Body of pancreas (tissue), 4 donors: ENCODE measurements at regions not wholly inside any gene's neighbourhood (a gene's known extent, or its start where the extent isn't known, plus 50 kb on each side); places are given as distances from the start of the nearest gene placed in this dataset.

Source experiments
- POLR2A ChIP-seq, 3 donors: fragments of 450-650 bp; IDR thresholded peaks; one replicate each; pipeline ENCODE4 v1.6.1; 2016; ENCODE audit warnings: antibody characterized with exemption in 3 of 3, mild to moderate bottlenecking in 2 of 3
- TF ChIP-seq, protein P1 (sequence below), 7 experiments: fragments of 450-650 bp in 4 of 7; fragments of 200-600 bp in 3 of 7; sonication (generic) in 3 of 7; IDR thresholded peaks; one replicate each; pipeline ENCODE4 v1.5.1; 2016 to 2019; ENCODE audit warnings: antibody characterized with exemption in 7 of 7

DNA sequence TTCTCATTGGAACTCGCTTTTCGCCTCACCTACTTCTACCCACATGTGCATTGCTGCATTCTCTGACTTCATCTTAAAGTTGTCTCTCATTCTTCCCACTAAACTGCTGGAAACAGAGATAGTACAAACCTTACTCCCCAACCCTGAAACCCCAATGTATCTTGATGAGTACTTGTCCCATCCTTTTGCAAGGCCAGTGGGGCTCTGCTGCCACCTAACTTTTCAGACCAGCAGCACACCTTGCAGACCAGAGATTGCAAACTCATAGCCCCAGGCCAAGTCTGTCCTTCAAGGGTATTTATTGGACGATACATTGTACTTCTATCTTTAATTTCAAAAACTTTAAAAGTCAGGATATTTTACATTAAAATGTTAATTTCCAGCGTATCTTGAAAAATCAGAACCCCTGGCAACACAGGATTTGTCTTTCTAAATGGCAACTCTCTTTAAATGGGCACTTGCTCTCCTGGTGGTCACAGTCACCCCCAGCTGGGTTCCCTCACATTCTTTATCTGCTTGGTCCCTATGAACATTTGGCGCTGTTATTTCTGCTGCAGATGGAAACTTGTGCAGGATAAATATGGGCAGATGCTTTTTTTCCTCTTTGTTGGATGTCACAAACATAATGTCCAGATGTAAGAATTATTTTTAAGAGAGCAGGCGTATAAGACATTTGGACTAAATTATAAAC, 83.9 kb downstream of the SOD2 start:
- TF ChIP-seq, protein P1, sequence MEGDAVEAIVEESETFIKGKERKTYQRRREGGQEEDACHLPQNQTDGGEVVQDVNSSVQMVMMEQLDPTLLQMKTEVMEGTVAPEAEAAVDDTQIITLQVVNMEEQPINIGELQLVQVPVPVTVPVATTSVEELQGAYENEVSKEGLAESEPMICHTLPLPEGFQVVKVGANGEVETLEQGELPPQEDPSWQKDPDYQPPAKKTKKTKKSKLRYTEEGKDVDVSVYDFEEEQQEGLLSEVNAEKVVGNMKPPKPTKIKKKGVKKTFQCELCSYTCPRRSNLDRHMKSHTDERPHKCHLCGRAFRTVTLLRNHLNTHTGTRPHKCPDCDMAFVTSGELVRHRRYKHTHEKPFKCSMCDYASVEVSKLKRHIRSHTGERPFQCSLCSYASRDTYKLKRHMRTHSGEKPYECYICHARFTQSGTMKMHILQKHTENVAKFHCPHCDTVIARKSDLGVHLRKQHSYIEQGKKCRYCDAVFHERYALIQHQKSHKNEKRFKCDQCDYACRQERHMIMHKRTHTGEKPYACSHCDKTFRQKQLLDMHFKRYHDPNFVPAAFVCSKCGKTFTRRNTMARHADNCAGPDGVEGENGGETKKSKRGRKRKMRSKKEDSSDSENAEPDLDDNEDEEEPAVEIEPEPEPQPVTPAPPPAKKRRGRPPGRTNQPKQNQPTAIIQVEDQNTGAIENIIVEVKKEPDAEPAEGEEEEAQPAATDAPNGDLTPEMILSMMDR (IDR thresholded peaks at IDR 0.05), result no peak
- TF ChIP-seq POLR2A (IDR thresholded peaks at IDR 0.05), result no peak
